OCI-LY1 (cell line): ENCODE measurements at regions not wholly inside any gene's neighbourhood (a gene's known extent, or its start where the extent isn't known, plus 50 kb on each side); places are given as distances from the start of the nearest gene placed in this dataset.

ENCODE experiments used
- H2AFZ ChIP-seq: fragments of 200-600 bp; sonication (generic), shearing (Covaris generic); 2 replicates; pipeline ENCODE4 v1.6.0; 2014; ENCODE audit warnings: antibody characterized with exemption, mild to moderate bottlenecking, low read length
- H3F3A ChIP-seq: fragments of 200-600 bp; sonication (generic), shearing (Covaris generic); 2 replicates; pipeline ENCODE4 v1.6.0; 2014; ENCODE audit warnings: mild to moderate bottlenecking, antibody characterized with exemption, low read length, moderate library complexity; ENCODE audit not compliant: insufficient read depth
- H3K27ac ChIP-seq: fragments of 200-600 bp; sonication (generic); 2 replicates; pipeline ENCODE4 v1.5.1; 2014; ENCODE audit warnings: low read length, mixed run types, mild to moderate bottlenecking, low read depth; ENCODE audit not compliant: poor library complexity, severe bottlenecking
- H3K27me3 ChIP-seq: fragments of 200-600 bp; sonication (generic); 2 replicates; pipeline ENCODE4 v1.6.0; 2014; ENCODE audit warnings: antibody characterized with exemption, mild to moderate bottlenecking, low read length, moderate library complexity; ENCODE audit not compliant: insufficient read depth
- H3K36me3 ChIP-seq: fragments of 200-600 bp; sonication (generic); 2 replicates; pipeline ENCODE4 v1.6.1; 2014; ENCODE audit warnings: mild to moderate bottlenecking, antibody characterized with exemption, low read length, moderate library complexity, mixed read lengths; ENCODE audit not compliant: insufficient read depth
- H3K4me1 ChIP-seq: fragments of 200-600 bp; sonication (generic); 2 replicates; pipeline ENCODE4 v1.5.1; 2014; ENCODE audit warnings: mild to moderate bottlenecking, low read length, moderate library complexity; ENCODE audit not compliant: insufficient read depth, severe bottlenecking
- H3K4me2 ChIP-seq: fragments of 200-600 bp; sonication (generic), shearing (Covaris generic); 2 replicates; pipeline ENCODE4 v1.6.1; 2014; ENCODE audit warnings: low read length
- H3K4me3 ChIP-seq: fragments of 200-600 bp; sonication (generic); 2 replicates; pipeline ENCODE4 v1.5.1; 2014; ENCODE audit warnings: low read length, low read depth, mild to moderate bottlenecking, mixed read lengths; ENCODE audit not compliant: poor library complexity, severe bottlenecking
- H3K79me2 ChIP-seq: fragments of 200-600 bp; shearing (Covaris generic); 2 replicates; pipeline ENCODE4 v1.6.1; 2016; ENCODE audit warnings: mixed run types, low read length, mixed read lengths; ENCODE audit not compliant: insufficient read depth
- H3K9ac ChIP-seq: fragments of 200-600 bp; sonication (generic), shearing (Covaris generic); 2 replicates; pipeline ENCODE4 v1.6.1; 2014; ENCODE audit warnings: mild to moderate bottlenecking, low read length, mixed read lengths
- H3K9me2 ChIP-seq: fragments of 200-600 bp; sonication (generic), shearing (Covaris generic); 2 replicates; pipeline ENCODE4 v1.6.1; 2014; ENCODE audit warnings: low read depth, mild to moderate bottlenecking, low read length, mixed read lengths
- H3K9me3 ChIP-seq: fragments of 200-600 bp; shearing (Covaris generic); 2 replicates; pipeline ENCODE4 v1.6.1; 2014; ENCODE audit warnings: low read length, mixed read lengths
- H4K20me1 ChIP-seq: fragments of 200-600 bp; sonication (generic), shearing (Covaris generic); 2 replicates; pipeline ENCODE4 v1.6.0; 2016; ENCODE audit warnings: mild to moderate bottlenecking, low read length; ENCODE audit not compliant: insufficient read depth
- EZH2 ChIP-seq: fragments of 200-600 bp; sonication (generic), shearing (Covaris generic); IDR thresholded peaks from 2 replicates; pipeline ENCODE4 v1.8.0; 2017; ENCODE audit warnings: borderline replicate concordance, mixed run types, mild to moderate bottlenecking, antibody characterized with exemption, low read length, moderate library complexity, mixed read lengths
- TF ChIP-seq, protein P1 (sequence below): fragments of 200-600 bp; sonication (generic), shearing (Covaris generic); IDR thresholded peaks from 2 replicates; pipeline ENCODE4 v1.5.1; 2017; ENCODE audit warnings: mild to moderate bottlenecking, antibody characterized with exemption, low read length, moderate library complexity, mixed read lengths

DNA sequence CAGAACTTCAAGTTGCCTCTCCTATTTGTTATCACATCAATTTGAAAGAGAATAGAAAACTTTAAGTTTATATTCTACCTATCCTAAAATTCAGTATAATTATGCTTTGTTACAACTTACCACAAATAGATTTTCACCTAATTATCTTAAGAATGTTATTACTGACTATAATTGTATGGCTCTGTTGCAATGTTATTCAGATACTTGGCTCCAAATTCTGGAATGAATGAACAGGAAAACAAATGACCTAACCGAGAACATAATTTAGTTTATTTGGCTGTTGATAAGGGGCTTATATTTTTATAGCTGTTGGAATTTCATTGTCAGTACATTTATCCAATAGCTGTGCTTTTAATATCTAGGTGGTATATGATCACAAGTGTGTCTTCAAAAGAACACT is 173.2 kb upstream of the GULP1 start:
- H3K9me2 ChIP-seq, result no peaks in the 10 kb centered on the region
- H2AFZ ChIP-seq, result no peak overlapping the region
- H3K27me3 ChIP-seq, result no peaks in the 10 kb centered on the region
- no peaks in the 10 kb centered on the region for H4K20me1 ChIP-seq
- peaks cover 7% of the 10 kb centered on the region for H3K4me1 ChIP-seq
- H3K4me2 ChIP-seq, result no peak overlapping the region
- no peaks in the 10 kb centered on the region for H3F3A ChIP-seq
- no peak overlapping the region for H3K27ac ChIP-seq
- no peaks in the 10 kb centered on the region for H3K36me3 ChIP-seq
- no peak overlapping the region for H3K4me3 ChIP-seq
- H3K79me2 ChIP-seq, result no peaks in the 10 kb centered on the region
- H3K9ac ChIP-seq, result no peak overlapping the region
- TF ChIP-seq, protein P1, sequence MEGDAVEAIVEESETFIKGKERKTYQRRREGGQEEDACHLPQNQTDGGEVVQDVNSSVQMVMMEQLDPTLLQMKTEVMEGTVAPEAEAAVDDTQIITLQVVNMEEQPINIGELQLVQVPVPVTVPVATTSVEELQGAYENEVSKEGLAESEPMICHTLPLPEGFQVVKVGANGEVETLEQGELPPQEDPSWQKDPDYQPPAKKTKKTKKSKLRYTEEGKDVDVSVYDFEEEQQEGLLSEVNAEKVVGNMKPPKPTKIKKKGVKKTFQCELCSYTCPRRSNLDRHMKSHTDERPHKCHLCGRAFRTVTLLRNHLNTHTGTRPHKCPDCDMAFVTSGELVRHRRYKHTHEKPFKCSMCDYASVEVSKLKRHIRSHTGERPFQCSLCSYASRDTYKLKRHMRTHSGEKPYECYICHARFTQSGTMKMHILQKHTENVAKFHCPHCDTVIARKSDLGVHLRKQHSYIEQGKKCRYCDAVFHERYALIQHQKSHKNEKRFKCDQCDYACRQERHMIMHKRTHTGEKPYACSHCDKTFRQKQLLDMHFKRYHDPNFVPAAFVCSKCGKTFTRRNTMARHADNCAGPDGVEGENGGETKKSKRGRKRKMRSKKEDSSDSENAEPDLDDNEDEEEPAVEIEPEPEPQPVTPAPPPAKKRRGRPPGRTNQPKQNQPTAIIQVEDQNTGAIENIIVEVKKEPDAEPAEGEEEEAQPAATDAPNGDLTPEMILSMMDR, result no peak
- TF ChIP-seq EZH2, result no peak
- H3K9me3 ChIP-seq, result no peaks in the 10 kb centered on the region

DNA sequence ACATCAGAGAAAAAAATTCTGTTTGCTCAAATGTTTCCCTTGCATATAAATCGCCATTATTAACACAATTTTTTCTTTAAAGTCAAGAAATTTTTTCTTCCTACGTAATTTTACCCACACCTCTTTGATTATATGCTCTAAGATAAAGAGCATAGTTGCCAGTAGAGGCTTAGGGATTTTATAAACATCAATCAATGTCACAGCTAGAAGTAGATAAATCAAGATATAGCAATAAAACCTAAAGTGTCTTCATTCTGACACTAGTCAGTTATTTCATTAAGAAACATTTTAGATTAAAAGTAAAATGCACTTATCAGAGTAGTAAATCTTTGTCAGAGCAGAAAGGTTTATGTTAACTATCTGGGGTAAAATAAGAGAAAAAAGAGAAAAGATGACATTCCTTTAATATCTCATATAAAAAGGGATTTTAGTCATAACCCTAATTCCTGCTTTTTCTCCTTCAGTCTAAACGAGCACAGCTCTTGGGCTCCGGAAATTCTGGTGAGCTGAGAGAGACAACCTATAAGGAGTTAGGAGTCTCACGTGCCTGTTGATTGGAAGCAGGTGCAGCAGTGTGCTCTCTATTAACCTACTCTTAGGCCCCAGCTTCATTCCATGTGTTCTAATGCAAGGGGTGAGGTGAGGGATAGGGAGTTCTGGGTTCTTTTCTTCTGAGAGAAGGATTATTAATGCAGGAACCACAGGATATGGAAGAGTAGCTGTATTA is 172.4 kb upstream of the GULP1 start:
- H3K4me3 ChIP-seq, result no peak overlapping the region
- no peak overlapping the region for H3K9ac ChIP-seq
- no peaks in the 10 kb centered on the region for H4K20me1 ChIP-seq
- TF ChIP-seq EZH2, result no peak
- TF ChIP-seq, protein P1, result no peak
- H3K4me1 ChIP-seq, result no peaks in the 10 kb centered on the region
- H3K27ac ChIP-seq, result no peak overlapping the region
- H3K36me3 ChIP-seq, result no peaks in the 10 kb centered on the region
- H2AFZ ChIP-seq, result no peak overlapping the region
- no peaks in the 10 kb centered on the region for H3K79me2 ChIP-seq
- H3K9me2 ChIP-seq, result no peaks in the 10 kb centered on the region
- H3K4me2 ChIP-seq, result no peak overlapping the region
- no peaks in the 10 kb centered on the region for H3K9me3 ChIP-seq
- no peaks in the 10 kb centered on the region for H3K27me3 ChIP-seq
- no peaks in the 10 kb centered on the region for H3F3A ChIP-seq

DNA sequence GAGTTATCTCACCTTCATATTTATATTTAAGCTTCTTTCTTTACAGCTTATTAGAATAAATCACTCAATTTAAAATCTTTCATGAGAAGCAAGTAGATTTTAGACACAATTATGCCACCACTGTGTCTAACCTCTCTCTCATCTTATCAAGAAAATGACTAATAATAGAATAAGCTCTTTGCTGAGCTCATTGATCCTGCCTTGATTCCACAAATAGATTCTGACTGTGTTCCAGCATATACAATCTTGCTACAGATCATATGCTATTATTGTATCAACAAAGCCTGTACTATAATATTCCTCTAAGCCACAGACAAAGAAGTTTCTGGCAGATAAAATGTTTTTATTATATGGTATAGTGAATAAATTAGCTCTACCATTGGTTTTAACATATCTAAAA is 168.7 kb upstream of the GULP1 start:
- Histone ChIP-seq H3K9ac (no peak overlapping the region), H3K4me2 (no peak overlapping the region), H4K20me1 (no peaks in the 10 kb centered on the region), H2AFZ (no peak overlapping the region), H3K4me3 (no peak overlapping the region), H3K9me2 (no peaks in the 10 kb centered on the region), H3K4me1 (no peaks in the 10 kb centered on the region), H3K79me2 (no peaks in the 10 kb centered on the region), H3F3A (no peaks in the 10 kb centered on the region), H3K36me3 (no peaks in the 10 kb centered on the region), H3K27me3 (no peaks in the 10 kb centered on the region), H3K9me3 (no peaks in the 10 kb centered on the region), H3K27ac (no peak overlapping the region)
- TF ChIP-seq, protein P1, result no peak
- no peak for TF ChIP-seq EZH2
